NCI-H2029 treated with DMSO at 0.1 percent for 48 hours (cell line): ENCODE measurements at regions not wholly inside any gene's neighbourhood (a gene's known extent, or its start where the extent isn't known, plus 50 kb on each side); places are given as distances from the start of the nearest gene placed in this dataset.

ENCODE experiments used
- DNase-seq: peaks from one replicate; lab custom pipeline; 2025; lab: John Stamatoyannopoulos, UW

GRCh38 chr12:127533353-127533752 is 733.6 kb upstream of the TMEM132C start:
- DNase-seq: no peak

GRCh38 chr12:127536833-127537428 is 730.0 kb upstream of the TMEM132C start:
- DNase-seq: no peak

GRCh38 chr12:127538316-127538715 is 728.7 kb upstream of the TMEM132C start:
- no peak for DNase-seq

DNA sequence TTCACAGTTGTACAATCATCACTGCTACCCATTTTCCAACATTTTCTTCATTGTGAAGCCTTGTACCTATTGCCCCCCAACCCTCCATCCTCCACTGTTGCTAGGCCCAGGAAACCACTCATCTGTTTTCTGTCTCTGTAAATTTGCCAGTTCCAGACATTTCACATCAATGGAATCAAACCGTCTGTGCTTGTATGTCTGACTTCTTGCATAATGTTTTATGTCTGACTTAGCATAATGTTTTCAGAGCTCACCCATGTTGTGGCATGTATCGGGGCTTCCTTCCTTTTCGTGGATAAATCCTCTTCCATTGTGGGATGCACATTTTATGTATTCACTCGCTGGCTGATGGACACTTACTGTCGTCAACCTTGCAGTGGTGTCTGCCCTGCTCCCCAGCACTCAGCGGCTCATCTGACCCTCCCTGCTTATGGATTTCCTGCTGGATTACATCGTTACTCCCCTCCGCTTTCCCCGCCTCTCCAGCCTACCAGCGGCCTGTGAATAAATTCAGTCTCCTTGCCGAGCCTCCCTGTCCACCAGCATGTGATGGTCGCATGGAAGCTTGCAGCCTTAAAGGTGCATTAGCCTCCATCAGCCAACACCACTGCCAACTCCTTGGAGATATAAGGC is 727.6 kb upstream of the TMEM132C start:
- DNase-seq: no peak

DNA sequence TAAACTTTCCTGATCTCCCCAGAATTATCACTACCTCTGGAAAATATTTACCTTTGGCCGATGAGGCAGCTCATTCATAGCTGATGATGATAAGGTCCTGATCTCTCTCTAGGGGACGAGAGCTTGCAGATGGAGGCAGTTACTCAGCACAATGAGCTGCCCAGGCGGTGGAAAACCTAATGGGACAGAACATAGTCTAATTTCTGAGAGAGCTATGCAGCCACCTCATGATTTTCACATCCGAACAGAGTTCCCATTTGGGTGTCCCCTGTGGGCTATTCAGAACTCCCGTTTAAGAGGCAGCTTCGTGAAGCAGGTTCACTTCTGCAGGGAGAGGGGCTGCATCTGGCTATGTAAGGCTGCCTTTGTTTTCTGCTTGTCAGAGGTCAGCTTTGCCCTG is 724.6 kb upstream of the TMEM132C start:
- DNase-seq: no peak

- no peak for DNase-seq
Observed at GRCh38 chr12:127542931-127543330, 724.0 kb upstream of the TMEM132C start.

DNA sequence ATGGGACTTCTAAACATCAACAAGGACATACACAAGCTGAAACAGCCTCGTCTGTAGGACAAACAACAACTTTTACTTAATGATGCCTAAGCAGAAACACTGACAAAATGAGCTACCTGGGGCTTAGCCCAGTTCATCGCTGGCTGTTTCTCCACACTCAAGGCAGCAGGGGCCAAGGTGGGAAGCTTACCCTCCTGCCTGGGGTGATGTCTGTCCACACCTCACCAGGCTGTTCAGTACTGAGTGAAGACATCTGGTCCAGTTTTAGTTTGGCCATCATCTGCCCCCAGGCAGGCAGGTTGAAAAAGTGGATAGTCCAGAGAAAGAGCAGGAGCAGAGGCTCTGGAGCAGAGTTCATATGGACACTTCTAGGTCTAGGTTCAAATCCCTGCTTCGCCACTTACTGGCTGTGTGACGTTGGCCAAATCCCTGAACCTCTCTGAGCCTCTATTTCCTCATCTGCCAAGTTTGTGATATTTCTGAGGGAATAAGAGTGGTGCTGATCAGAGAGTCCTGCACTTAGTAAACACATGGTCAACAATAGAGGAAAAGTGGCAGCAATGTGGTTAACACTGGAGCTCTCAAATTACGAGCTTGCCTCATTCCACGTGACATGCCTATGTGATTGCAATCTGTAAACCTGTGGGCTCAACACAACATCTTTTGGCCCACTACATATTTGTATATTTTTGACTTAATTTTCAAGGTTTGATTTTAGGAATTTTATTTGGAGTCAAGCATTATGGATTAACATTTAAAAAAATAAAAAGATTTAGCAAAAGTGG is 720.1 kb upstream of the TMEM132C start:
- DNase-seq: peak; percentile 54

GRCh38 chr12:127548123-127548553 is 718.8 kb upstream of the TMEM132C start:
- DNase-seq: peak; percentile 66

DNA sequence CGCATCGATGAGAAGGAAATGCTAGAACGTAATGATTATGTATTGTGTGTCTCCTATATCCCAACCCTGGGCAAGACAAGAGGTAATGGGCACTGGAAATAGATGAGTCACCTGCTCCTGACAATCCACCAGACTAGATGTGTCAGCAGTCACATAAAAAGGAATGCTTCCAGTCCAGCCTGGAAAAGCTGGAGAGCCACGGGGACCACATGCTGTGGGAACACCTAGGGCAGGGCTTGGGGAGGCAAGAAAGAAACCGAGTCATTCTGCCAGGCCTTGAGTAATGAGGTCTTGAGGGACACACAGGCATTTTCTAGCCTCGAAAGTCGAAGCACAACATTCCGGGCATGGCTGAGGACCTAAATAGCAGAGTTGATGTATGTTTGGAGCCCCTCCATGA is 716.7 kb upstream of the TMEM132C start:
- DNase-seq: no peak

DNA sequence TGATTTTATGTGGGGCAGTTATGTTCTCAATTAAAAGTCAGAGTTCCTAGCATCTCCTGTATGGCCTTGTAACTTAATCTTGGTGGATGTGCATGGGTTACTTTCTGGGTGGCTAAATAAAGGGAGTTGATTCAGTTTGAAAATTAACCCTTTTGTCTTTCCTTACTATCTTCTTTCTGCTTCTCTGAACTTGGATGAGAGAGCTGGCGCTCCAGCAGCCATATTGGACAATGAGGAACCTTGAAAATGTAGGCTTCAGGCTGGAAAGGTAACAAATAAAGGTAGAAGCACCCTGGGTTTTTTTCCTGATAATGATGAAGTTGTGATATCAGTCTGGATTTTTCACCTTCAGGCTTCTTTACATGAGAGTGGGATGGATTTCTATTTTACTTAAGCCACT is 714.1 kb upstream of the TMEM132C start:
- DNase-seq: no peak

- DNase-seq: no peak
Observed at GRCh38 chr12:127555071-127555470, 711.9 kb upstream of the TMEM132C start.

DNA sequence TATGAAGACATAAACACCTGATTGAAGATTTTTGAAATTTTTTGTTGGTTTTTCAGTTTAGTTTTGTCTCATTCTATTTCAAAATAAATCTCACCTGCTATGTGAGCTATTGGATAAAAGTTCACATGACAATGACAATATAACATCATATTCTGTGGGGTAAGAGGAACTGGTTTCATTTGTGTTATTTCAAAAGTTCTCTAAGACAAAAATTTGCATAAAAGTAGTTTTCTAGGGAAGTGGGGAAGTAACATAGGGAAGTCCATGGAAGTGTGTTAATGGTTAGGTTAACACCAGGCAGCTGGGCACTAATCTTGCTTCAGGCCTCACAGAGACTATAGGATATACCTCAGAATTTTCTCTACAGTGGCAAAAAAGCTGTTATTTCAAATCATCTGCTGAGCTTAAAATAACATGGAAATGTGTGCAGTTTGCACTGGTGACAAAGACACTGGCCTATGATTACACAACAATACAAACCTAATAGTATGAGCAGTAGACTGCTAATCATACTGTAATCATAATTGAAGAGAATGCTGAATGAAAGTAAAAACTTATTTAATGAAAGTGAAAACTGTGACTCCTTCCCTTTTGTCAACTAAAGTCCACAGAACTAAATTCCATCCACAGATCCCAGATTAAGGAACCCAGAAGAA is 710.6 kb upstream of the TMEM132C start:
- DNase-seq: no peak

GRCh38 chr12:127558361-127558760 is 708.6 kb upstream of the TMEM132C start:
- DNase-seq: no peak

GRCh38 chr12:127559349-127560040 is 707.5 kb upstream of the TMEM132C start:
- DNase-seq: peak; percentile 99

DNA sequence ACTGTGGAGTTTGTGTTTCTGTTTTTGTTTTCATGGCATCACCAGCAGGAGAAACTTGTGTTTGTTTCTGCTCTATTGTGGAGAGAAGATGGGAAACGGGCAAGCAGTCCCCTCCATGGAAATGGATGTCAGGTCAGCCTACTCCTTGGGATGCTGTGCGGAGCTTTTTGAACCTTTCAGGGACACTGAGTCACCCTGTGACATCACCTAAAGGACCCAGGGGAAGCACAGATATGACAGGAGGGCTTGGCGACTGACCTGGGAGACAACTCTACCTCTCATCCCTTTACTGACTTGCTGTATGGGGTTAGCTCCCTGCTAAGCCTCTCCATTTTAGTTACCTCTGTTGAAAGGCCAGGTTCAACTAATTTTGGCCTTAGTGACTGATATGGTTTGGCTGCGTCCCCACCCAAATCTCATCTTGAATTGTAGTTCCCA is 706.9 kb upstream of the TMEM132C start:
- DNase-seq: no peak

DNA sequence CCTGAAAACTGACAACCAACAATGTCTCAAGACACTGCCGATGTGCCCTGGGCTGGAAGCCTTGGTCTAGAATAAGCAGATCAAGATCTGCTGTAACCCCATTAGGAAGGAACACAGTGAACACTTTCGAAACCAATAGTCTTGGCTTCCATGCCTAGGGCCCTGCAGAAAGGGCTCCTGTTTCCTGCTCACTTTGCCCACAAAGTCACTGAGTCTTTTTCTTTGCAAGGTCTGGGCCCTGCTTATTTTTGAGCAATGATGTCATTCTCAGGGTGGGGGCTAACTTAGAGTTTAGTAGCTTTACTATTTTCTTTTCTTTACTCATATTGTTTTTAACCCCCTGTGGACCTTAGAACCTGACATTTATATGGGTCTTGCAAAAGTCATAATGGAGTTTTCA is 704.2 kb upstream of the TMEM132C start:
- DNase-seq: no peak

DNA sequence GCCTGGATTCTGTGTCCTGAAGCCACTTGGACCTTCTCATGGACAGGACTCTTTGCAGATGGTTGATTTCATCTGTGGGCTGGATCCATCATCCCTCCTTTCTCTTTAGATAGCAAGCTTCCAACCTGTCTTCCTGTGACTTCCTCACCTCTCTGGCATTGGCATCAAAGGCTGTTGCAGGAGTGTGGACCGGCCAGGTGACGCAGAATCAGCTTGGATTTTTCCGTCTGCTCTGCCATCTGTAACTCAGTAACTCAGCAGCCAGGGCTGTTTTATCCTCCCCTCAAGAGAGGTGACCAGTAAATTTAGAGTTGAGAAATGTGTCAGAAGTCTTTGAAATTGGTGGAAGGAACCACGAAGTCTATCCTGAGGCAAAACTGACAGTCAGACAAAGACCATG is 701.7 kb upstream of the TMEM132C start:
- no peak for DNase-seq

GRCh38 chr12:127567531-127567930 is 699.4 kb upstream of the TMEM132C start:
- DNase-seq: no peak

- no peak for DNase-seq
Observed at GRCh38 chr12:127570387-127570786, 696.6 kb upstream of the TMEM132C start.

DNA sequence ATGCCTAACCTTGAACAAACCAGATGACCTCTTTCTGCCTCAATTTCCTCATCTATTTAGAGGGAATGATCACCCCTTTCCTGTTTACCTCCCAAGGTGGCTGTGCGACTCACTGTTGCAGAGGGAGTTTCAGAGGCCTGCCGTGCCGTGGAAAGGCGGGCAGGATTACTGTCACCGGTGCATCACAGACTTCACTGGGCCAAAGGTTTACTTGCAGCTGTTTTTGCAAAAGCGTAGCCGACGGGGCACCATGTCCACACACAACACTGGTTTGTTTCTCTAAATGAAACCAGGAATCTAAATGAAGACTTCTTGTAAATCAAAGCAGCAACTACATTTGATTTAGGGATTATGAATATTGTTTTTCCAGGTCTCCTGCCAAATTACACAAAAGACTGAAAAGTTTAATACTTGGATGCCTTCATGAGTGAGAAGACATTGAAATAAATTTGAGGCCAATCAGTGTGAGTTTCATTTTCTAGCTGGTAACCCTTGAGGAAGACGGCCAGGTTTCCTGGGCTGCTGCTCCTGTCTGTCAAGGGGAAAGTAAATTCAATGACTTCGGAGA is 696.1 kb upstream of the TMEM132C start:
- no peak for DNase-seq

GRCh38 chr12:127571578-127571977 is 695.4 kb upstream of the TMEM132C start:
- DNase-seq: no peak

GRCh38 chr12:127579446-127579845 is 687.5 kb upstream of the TMEM132C start:
- no peak for DNase-seq
